ENCODE measurements at regions not wholly inside any gene's neighbourhood (a gene's known extent, or its start where the extent isn't known, plus 50 kb on each side); places are given as distances from the start of the nearest gene placed in this dataset.

- DNase-seq: no peak
Measured at GRCh38 chr1:36743286-36744005, 260.7 kb upstream of the CSF3R start.

DNA sequence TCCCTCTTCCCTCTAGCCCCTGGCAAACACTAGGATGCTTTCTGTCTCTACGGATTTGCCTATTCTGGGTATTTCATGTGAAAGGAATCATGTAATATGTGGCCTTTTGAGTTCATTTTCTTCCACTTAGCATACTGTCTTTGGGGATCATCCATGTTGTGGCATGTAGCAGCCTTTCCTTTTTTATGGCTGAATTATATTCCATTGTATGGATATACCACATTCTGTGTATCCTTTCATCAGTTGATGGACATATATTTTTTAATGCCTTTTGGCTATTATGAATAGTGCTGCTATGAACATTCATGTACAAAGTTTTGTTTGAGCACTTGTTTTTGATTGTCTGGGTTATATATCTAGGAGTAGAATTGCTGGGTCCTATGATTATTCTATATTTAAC lies 258.4 kb upstream of the CSF3R start:
- no peak for DNase-seq

GRCh38 chr1:36740446-36740845 lies 257.7 kb upstream of the CSF3R start:
- DNase-seq: no peak

DNA sequence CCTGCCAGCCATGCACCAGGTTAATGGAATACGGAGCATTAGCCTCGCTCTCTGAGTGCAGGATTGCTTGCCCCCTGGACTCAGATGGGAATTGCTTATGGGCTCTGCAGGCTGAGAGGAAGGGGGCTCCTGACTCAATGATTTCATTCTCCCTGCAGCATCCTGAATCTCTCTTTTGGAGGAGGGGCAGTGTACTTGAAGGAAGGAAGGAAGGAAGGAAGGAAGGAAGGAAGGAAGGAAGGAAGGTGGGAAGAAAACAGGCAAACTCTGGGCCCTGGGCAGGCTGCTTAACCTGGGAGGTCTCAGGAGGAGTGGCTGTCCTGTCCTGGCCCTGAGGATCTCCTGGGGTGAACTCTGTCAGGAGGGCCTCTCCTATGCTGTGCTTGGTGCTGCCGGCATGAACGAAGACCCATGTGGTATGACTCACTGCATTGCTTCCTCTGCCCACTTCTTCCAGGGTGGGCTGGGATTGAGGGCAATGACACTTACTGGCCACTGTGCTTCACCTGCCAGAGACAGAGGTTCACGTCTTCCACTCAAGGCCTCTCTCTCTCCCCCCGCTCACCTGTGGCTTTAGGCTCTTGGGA lies 257.1 kb upstream of the CSF3R start:
- no peak for DNase-seq

- no peak for DNase-seq
Measured at GRCh38 chr1:36738245-36738644, 255.5 kb upstream of the CSF3R start.

DNA sequence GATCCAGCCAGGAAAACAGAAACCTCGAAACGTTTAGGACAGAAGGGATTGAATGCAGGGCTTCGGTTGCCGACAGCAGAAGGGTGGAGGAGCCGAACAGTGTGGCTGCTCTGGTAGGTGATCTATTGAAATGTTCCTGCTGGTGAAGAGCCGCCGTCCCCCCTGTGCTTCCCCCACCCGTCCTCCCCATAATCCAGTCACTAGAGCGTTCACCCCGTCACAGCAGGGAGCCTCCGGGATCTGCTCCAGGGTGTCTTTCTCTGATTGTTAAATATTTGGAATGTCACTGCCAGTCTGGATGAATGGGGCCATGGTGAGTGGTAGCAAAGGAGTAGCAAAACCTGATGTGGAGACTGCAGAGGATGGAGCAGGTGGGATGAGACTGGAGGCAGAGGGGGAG lies 255.1 kb upstream of the CSF3R start:
- no peak for DNase-seq

DNA sequence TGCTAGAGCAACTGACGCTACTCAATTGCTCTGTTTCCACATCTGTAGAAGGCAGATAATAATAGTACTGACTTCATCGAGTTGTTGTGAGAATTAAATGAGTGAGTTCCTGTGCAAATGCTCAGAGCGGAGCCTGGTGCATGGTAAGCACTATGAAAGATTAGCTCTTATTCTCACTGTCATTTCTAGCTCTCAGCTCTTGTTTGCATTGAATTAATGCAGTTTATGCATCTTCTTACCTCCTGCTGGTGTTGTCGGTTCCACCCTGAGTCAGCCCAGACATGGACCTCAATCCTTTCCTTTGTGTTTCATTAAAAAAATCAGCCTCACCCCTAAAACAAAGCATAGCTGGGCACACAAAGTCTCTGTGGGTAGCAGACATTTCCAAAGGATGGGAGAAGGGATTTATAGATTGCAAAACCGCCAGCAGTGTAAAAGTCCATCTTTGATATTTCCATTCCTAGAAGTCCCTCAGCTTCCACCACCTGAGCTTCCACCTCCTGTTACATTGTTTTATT lies 254.4 kb upstream of the CSF3R start:
- no peak for DNase-seq

DNA sequence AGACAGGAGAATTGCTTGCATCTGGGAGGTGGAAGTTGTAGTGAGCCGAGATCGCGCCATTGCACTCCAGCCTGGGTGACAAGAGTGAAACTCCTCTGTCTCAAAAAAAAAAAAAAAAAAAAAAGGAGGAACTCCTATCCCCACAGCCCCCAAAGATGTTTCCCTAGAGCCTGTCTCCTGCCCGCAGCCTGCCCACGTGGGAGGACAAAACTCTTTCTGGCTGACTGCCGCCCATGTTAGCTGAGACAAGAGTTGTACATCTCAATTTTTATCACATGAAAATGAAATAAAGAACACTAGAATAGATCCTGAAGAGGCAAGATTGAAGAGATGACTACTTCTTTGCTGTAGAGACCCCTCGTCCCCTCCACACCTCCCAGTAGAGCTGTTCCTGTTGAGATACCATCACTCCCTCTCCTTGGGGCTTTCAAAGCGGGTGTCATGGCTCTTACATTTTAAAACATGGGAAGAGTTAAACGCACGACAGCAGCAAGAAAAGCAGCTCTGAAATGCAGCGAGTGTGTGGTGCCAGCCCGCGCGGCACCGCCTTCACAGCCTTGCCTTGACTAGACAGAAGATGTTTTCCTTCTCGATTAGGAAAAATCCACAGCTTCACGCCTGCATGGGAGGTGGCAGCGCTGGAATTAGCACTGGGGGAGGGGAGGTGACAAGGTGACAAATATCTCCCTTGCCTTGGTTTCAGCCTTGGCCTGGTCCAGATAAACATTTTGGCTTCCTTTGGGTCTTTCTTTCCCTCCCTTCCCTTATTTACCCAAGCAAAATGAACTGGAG lies 253.4 kb upstream of the CSF3R start:
- no peak for DNase-seq

- no peak for DNase-seq
Measured at GRCh38 chr1:36735436-36735835, 252.7 kb upstream of the CSF3R start.

DNA sequence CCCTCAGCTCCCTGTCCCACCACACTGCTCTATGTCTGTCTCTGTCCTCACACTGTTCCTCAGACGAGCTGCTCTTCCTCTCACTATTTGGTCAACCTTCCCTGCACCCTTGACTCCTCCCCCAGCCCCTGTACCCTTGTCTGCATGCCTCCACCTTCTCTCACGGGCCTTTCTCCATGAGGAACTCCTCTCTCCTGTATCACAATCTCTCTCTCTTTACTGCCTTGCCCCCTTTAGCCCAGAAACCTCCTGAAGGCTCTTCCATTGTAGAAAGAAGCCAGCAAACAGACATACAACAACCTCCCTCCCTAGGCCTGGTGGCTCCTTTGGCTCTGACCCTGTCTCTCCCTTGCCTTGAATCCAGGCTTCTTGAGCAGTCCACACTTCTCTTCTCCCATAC lies 251.6 kb upstream of the CSF3R start:
- DNase-seq: no peak

- DNase-seq: no peak
Measured at GRCh38 chr1:36733748-36734147, 251.0 kb upstream of the CSF3R start.

GRCh38 chr1:36732015-36732356 lies 249.3 kb upstream of the CSF3R start:
- no peak for DNase-seq

DNA sequence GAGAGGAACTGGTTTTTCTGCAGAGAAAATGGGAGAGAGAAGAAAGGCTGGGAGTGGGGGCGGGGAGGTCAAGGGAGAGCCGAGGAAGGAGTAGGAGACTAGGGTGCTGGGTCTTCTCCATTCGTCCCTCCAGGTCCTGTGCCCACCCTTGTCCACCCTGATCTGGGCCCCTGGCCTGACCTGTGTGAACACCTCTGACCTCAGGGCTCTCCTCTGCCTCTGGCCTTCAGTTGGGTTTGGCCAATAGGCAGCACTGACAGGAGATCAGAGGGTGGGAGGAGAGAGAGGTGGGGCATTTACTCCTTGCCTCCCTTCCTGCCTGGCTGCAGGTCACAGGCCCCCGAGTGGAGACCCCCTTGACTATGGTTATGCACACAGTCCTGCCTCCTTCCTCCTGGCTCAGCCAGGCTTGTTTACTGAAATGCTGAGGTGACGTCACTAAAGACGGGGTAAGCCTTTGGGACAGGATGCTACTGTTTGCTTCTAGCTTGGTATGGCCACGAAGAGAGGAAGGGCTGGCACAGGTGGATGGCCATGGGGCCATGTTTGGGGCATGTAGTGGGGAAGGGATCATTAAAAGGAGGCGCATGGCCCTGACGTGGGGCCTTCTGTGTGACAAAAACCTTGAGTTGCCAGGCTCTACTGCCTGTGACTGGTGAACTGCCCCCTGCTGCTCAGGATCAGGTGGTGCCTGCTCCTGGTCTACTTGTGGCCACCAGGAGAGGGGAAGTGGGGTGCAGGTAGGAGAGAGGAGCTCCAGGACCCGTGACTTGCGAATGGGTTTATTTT lies 248.7 kb upstream of the CSF3R start:
- DNase-seq: no peak

- no peak for DNase-seq
Measured at GRCh38 chr1:36730599-36730998, 247.9 kb upstream of the CSF3R start.

GRCh38 chr1:36729716-36730510 lies 247.2 kb upstream of the CSF3R start:
- DNase-seq: no peak

- no peak for DNase-seq
Measured at GRCh38 chr1:36729289-36729688, 246.6 kb upstream of the CSF3R start.

- DNase-seq: no peak
Measured at GRCh38 chr1:36728846-36729245, 246.1 kb upstream of the CSF3R start.

DNA sequence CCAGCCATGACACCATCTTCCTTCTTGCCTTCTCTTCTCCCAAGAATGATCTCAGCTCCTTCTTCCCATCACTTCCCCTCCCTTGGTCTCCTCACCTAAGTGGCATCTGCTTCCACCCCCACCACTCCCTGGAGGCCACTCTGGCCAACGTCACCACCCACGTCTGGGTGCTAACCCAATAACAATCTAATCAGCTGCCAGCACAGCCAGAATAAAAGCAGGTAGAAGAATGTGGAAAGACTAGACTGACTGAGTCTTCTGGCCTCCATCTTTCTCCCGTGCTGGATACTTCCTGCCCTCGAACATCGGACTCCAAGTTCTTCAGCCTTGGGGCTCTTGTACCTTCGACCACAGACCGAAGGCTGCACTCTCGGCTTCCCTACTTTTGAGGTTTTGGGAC lies 245.3 kb upstream of the CSF3R start:
- no peak for DNase-seq

DNA sequence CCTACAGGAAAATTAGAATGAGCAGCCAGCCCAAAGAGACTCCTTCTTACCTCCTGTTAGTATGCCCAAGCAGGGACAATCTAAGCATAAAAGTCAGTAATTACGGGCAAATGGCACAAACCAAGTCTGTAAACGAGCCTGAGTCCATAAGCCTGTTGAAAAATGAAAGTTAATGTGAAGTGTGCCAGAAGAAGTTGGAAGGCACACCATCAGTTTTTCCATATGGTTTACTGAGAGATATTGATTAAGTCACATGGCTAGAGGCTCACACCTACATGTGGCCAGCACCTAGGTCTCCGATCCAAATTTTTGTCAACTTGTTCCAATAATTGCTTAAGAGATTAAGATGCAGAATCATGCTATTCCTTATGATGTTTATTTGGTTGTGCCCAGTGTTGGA lies 242.4 kb upstream of the CSF3R start:
- DNase-seq: no peak

DNA sequence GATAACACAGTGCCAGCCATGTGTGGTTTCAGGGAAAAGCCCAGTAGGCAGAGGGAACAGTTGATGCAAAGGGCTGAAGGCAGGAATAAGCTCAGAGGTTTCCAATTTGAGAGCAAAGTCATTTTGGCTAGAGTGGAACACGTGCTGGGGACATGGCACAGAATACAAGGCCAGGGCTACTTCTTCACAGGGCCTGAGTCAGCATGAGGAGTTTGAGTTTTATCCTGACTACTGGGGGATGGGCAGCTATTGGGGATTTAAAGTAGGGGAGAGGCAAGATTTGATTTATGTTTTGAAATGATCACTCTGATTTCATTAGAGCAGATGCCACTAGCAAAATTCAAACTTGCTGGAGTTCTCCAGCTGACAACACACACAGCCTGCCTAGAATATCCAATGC lies 241.1 kb upstream of the CSF3R start:
- DNase-seq: no peak

DNA sequence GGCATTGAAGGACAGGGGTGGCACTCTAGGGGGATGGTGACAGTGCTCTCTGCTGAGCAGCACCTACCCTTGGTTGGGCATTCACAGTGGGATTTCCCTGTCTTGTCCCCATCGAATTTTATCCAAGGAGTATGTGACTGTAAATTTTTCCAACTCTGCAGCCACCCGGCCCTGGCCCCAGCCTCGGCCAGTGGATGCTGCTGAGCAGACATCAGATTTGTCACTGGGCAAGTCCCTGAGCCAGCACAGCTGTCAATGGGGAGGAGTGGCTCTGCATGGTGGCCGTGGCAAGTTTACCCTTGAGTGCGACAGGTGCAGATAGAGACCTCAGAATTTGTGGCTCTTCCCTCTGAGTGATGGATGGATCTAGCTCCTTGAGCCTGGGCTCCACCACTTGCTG lies 240.2 kb upstream of the CSF3R start:
- DNase-seq: no peak

DNA sequence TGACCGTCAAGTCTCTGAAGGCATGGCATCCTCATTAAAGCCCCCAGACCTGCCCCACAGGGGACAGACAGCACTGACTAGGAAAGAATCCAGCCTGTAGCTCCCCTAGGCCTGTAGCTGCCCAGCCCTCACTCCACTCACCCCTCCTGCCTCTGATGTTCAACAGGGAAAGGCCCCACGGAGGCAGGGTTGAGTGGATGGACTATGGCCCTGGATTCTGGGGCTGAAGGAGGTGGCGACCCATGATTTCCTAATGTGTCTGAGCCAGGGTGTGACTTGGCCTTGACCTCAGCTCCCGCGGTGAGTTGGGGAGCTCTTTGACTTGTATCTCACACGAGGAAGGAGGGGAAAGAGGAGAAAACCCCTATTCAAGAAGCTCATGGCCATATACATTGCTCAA lies 238.5 kb upstream of the CSF3R start:
- no peak for DNase-seq

DNA sequence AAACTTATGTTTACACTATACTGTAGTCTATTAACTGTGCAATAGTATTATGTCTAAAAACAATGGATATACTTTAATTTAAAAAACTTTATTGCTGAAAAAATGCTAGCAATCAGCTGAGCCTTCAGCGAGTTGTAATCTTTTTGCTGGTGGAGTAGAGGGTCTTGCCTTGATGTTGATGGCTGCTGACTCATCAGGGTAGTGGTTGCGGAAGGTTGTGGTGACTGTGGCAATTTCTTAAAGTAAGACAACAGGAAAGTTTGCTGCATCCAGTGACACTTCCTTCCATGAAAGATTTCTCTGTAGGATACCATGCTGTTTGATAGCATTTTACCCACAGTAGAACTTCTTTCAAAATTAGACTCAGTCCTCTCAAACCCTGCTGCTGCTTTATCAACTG lies 234.7 kb upstream of the CSF3R start:
- DNase-seq: no peak
